Neural cell (in vitro differentiated cells): ENCODE measurements at regions not wholly inside any gene's neighbourhood (a gene's known extent, or its start where the extent isn't known, plus 50 kb on each side); places are given as distances from the start of the nearest gene placed in this dataset.

Source experiments
- H2AFZ ChIP-seq: fragments of 200-600, 300-800 bp; sonication (generic), shearing (Covaris generic); 2 replicates; pipeline ENCODE4 v1.6.0; 2014; ENCODE audit warnings: low read depth, mild to moderate bottlenecking, antibody characterized with exemption, low read length, moderate library complexity
- H3F3A ChIP-seq: fragments of 200-600 bp; shearing (Covaris generic); 2 replicates; pipeline ENCODE4 v1.6.1; 2016; ENCODE audit warnings: mild to moderate bottlenecking, moderate library complexity, mixed read lengths, antibody characterized with exemption, low read length; ENCODE audit not compliant: insufficient read depth, poor library complexity, severe bottlenecking
- H3K27ac ChIP-seq: fragments of 200-600, 300-800 bp; sonication (generic), shearing (Covaris generic); 2 replicates; pipeline ENCODE4 v1.5.1; 2014; ENCODE audit warnings: mild to moderate bottlenecking, low read length, moderate library complexity
- H3K27me3 ChIP-seq: fragments of 300-800, 200-600 bp; sonication (generic), shearing (Covaris generic); 2 replicates; pipeline ENCODE4 v1.6.0; 2014; ENCODE audit warnings: mild to moderate bottlenecking, low read depth, low read length, moderate library complexity; ENCODE audit not compliant: insufficient read depth
- H3K36me3 ChIP-seq: fragments of 300-800, 200-600 bp; sonication (generic), shearing (Covaris generic); 2 replicates; pipeline ENCODE4 v1.5.1; 2014; ENCODE audit warnings: mild to moderate bottlenecking, antibody characterized with exemption, low read length, moderate library complexity; ENCODE audit not compliant: insufficient read depth
- H3K4me2 ChIP-seq: fragments of 300-800, 200-600 bp; sonication (generic), shearing (Covaris generic); 2 replicates; pipeline ENCODE4 v1.6.0; 2014; ENCODE audit warnings: mild to moderate bottlenecking, low read length
- H3K4me3 ChIP-seq: fragments of 300-800, 200-600 bp; sonication (generic), shearing (Covaris generic); 2 replicates; pipeline ENCODE4 v1.5.1; 2014; ENCODE audit warnings: mild to moderate bottlenecking, low read length, moderate library complexity
- H3K79me2 ChIP-seq: fragments of 200-600 bp; shearing (Covaris generic); replicated peaks from 2 replicates; pipeline ENCODE4 v1.6.0; 2014; ENCODE audit warnings: mild to moderate bottlenecking, low read length, moderate library complexity; ENCODE audit not compliant: insufficient read depth
- H3K9ac ChIP-seq: fragments of 300-800, 200-600 bp; sonication (generic), shearing (Covaris generic); 2 replicates; pipeline ENCODE4 v1.6.1; 2016; ENCODE audit warnings: mild to moderate bottlenecking, low read length, mixed read lengths
- H3K9me2 ChIP-seq: fragments of 200-600 bp; shearing (Covaris generic); 2 replicates; pipeline ENCODE4 v1.6.1; 2016; ENCODE audit warnings: mild to moderate bottlenecking, low read length, mixed read lengths; ENCODE audit not compliant: insufficient read depth
- H3K9me3 ChIP-seq: fragments of 200-600, 300-800 bp; sonication (generic), shearing (Covaris generic); 2 replicates; pipeline ENCODE4 v1.6.1; 2016; ENCODE audit warnings: mild to moderate bottlenecking, mixed run types, low read length, moderate library complexity, mixed read lengths
- H4K20me1 ChIP-seq: fragments of 200-600 bp; shearing (Covaris generic); 2 replicates; pipeline ENCODE4 v1.6.1; 2016; ENCODE audit warnings: mild to moderate bottlenecking, mixed run types; ENCODE audit not compliant: insufficient read depth
- EP300 ChIP-seq: fragments of 450-650 bp; conservative IDR thresholded peaks from 2 replicates; pipeline ENCODE4 v1.6.1; 2014; ENCODE audit warnings: antibody characterized with exemption, mild to moderate bottlenecking, moderate library complexity; ENCODE audit not compliant: poor library complexity, severe bottlenecking
- EZH2 ChIP-seq: fragments of 200-600, 300-800 bp; shearing (Covaris generic), sonication (generic); IDR thresholded peaks from 2 replicates; pipeline ENCODE4 v1.6.1; 2014; ENCODE audit warnings: antibody characterized with exemption, low read length, borderline replicate concordance, mild to moderate bottlenecking; ENCODE audit not compliant: insufficient read depth, poor library complexity, severe bottlenecking
- MXI1 ChIP-seq: fragments of 450-650 bp; conservative IDR thresholded peaks from 2 replicates; pipeline ENCODE4 v1.6.1; 2014; ENCODE audit warnings: antibody characterized with exemption, mild to moderate bottlenecking; ENCODE audit not compliant: poor library complexity, severe bottlenecking
- POLR2AphosphoS5 ChIP-seq: IDR thresholded peaks from 2 replicates; pipeline ENCODE4 v1.6.1; 2012
- RAD21 ChIP-seq: fragments of 450-650 bp; conservative IDR thresholded peaks from 2 replicates; pipeline ENCODE4 v1.6.1; 2014; ENCODE audit warnings: antibody characterized with exemption, mild to moderate bottlenecking, moderate library complexity
- SMC3 ChIP-seq: fragments of 450-650 bp; conservative IDR thresholded peaks from 2 replicates; pipeline ENCODE4 v1.6.1; 2014; ENCODE audit warnings: antibody characterized with exemption, mild to moderate bottlenecking, moderate library complexity; ENCODE audit not compliant: poor library complexity
- TAF1 ChIP-seq: IDR thresholded peaks from 2 replicates; pipeline ENCODE4 v1.6.1; 2012; ENCODE audit warnings: low read depth
- TF ChIP-seq, protein P1 (sequence below): fragments of 450-650 bp; IDR thresholded peaks from 2 replicates; pipeline ENCODE4 v1.5.1; 2014; ENCODE audit warnings: antibody characterized with exemption, mild to moderate bottlenecking, moderate library complexity; ENCODE audit not compliant: poor library complexity, severe bottlenecking
- TF ChIP-seq, protein P2 (sequence below): IDR thresholded peaks from 2 replicates; pipeline ENCODE4 v1.6.1; 2012; ENCODE audit warnings: borderline replicate concordance

DNA sequence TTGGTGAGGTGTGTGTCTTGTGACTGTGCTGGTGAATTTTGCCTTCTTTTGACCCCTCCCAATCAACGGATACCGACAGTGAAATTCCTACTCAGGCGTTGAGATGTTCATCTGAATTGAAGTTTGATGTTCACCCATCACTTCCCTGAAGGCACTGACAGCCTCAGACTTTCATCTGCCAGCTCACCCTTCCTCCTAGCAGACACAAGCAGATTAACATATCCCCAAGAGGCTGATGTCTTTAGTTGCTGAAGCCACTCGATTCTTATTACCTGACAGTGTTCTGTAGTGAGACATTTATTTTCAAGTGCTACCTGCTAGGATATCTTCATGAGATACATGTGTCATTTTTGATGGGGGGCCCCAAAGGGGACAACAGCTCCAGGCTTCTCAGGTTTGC is 1330.1 kb upstream of the PIK3C3 start:
- no peaks in the 10 kb centered on the region for H3F3A ChIP-seq
- no peaks in the 10 kb centered on the region for H3K27me3 ChIP-seq

DNA sequence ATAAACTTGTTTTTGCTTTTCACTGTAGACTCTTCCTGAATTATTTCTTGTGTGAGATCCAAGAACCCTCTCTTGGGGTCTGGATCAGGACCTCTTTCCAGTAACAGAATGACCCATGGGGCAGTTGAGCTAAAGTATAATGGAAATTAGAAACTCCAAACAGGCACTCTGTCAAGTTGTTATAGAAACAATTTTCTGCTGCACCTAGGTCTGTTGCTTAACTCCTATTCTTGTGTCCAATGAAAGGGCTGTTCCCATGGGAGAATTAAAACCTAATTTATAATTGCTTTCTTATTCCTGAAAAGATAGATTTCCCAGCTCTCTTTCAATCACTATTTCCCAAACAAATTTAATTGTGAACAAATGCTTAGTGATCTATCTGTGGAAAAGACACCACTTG is 1341.3 kb upstream of the PIK3C3 start:
- Histone ChIP-seq H4K20me1 (no peaks in the 10 kb centered on the region), H3K9me2 (no peaks in the 10 kb centered on the region), H3K79me2 (no peaks in the 10 kb centered on the region), H3K9ac (no peak overlapping the region), H3F3A (no peaks in the 10 kb centered on the region), H3K36me3 (no peaks in the 10 kb centered on the region), H3K27me3 (no peaks in the 10 kb centered on the region), H3K27ac (no peak overlapping the region), H3K9me3 (no peaks in the 10 kb centered on the region), H3K4me2 (no peak overlapping the region), H2AFZ (no peak overlapping the region), H3K4me3 (no peak overlapping the region)
- TF ChIP-seq TAF1 (no peak), EP300 (no peak), SMC3 (no peak), POLR2AphosphoS5 (no peak), MXI1 (no peak), RAD21 (no peak), EZH2 (no peak)
- TF ChIP-seq, protein P1, sequence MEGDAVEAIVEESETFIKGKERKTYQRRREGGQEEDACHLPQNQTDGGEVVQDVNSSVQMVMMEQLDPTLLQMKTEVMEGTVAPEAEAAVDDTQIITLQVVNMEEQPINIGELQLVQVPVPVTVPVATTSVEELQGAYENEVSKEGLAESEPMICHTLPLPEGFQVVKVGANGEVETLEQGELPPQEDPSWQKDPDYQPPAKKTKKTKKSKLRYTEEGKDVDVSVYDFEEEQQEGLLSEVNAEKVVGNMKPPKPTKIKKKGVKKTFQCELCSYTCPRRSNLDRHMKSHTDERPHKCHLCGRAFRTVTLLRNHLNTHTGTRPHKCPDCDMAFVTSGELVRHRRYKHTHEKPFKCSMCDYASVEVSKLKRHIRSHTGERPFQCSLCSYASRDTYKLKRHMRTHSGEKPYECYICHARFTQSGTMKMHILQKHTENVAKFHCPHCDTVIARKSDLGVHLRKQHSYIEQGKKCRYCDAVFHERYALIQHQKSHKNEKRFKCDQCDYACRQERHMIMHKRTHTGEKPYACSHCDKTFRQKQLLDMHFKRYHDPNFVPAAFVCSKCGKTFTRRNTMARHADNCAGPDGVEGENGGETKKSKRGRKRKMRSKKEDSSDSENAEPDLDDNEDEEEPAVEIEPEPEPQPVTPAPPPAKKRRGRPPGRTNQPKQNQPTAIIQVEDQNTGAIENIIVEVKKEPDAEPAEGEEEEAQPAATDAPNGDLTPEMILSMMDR: no peak
- TF ChIP-seq, protein P2, sequence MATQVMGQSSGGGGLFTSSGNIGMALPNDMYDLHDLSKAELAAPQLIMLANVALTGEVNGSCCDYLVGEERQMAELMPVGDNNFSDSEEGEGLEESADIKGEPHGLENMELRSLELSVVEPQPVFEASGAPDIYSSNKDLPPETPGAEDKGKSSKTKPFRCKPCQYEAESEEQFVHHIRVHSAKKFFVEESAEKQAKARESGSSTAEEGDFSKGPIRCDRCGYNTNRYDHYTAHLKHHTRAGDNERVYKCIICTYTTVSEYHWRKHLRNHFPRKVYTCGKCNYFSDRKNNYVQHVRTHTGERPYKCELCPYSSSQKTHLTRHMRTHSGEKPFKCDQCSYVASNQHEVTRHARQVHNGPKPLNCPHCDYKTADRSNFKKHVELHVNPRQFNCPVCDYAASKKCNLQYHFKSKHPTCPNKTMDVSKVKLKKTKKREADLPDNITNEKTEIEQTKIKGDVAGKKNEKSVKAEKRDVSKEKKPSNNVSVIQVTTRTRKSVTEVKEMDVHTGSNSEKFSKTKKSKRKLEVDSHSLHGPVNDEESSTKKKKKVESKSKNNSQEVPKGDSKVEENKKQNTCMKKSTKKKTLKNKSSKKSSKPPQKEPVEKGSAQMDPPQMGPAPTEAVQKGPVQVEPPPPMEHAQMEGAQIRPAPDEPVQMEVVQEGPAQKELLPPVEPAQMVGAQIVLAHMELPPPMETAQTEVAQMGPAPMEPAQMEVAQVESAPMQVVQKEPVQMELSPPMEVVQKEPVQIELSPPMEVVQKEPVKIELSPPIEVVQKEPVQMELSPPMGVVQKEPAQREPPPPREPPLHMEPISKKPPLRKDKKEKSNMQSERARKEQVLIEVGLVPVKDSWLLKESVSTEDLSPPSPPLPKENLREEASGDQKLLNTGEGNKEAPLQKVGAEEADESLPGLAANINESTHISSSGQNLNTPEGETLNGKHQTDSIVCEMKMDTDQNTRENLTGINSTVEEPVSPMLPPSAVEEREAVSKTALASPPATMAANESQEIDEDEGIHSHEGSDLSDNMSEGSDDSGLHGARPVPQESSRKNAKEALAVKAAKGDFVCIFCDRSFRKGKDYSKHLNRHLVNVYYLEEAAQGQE: no peak

More for the DNA sequence above, 1330.1 kb upstream of the PIK3C3 start:
- H3K9ac ChIP-seq: no peak overlapping the region
- H3K27ac ChIP-seq: peak overlapping the region; percentile 32
- TF ChIP-seq RAD21 (peak; percentile 12), TAF1 (no peak), MXI1 (no peak), POLR2AphosphoS5 (peak; percentile 83), SMC3 (no peak), EP300 (peak; percentile 96), EZH2 (no peak)
- TF ChIP-seq, protein P2: peak; percentile 67
- H3K4me2 ChIP-seq: no peak overlapping the region
- no peak overlapping the region for H2AFZ ChIP-seq
- H3K9me3 ChIP-seq: no peaks in the 10 kb centered on the region
- no peaks in the 10 kb centered on the region for H3K36me3 ChIP-seq
- H3K79me2 ChIP-seq: no peaks in the 10 kb centered on the region
- H3K9me2 ChIP-seq: no peaks in the 10 kb centered on the region
- peak overlapping the region; percentile 19 for H3K4me3 ChIP-seq
- no peaks in the 10 kb centered on the region for H4K20me1 ChIP-seq
